ENCODE measurements at regions not wholly inside any gene's neighbourhood (a gene's known extent, or its start where the extent isn't known, plus 50 kb on each side); places are given as distances from the start of the nearest gene placed in this dataset.

DNA sequence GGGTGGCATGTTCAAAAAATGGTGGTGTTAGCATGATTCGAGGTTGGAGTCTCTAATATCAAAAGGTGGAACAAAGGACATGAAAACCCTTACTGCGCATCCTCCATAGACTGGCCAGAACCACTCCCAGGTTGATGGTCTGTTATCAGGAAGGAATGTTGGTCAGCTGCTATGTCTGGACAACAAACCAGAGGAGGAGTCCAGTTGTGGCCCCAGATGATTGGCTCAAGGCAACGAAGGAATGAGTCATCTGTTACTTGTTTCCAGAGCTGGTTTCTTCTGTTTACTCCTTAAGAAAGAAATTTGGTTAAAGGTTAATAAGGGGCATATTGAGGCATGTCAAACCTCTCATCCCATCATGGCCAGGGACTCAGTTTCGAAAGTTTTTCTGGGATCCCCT, 56.8 kb upstream of the GRIA4 start:
- TF ChIP-seq, protein P1, sequence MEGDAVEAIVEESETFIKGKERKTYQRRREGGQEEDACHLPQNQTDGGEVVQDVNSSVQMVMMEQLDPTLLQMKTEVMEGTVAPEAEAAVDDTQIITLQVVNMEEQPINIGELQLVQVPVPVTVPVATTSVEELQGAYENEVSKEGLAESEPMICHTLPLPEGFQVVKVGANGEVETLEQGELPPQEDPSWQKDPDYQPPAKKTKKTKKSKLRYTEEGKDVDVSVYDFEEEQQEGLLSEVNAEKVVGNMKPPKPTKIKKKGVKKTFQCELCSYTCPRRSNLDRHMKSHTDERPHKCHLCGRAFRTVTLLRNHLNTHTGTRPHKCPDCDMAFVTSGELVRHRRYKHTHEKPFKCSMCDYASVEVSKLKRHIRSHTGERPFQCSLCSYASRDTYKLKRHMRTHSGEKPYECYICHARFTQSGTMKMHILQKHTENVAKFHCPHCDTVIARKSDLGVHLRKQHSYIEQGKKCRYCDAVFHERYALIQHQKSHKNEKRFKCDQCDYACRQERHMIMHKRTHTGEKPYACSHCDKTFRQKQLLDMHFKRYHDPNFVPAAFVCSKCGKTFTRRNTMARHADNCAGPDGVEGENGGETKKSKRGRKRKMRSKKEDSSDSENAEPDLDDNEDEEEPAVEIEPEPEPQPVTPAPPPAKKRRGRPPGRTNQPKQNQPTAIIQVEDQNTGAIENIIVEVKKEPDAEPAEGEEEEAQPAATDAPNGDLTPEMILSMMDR (IDR thresholded peaks at IDR 0.05; ENCODE audit: low read depth, low read length): no peak
- peak; percentile 7 to 16 for DNase-seq (ENCODE audit: low read depth in 2 of 2)
- no peak overlapping the region for H3K4me3 ChIP-seq (replicated peaks in 1 of 2; ENCODE audit: low read depth in 2 of 2, low read length in 2 of 2)

DNA sequence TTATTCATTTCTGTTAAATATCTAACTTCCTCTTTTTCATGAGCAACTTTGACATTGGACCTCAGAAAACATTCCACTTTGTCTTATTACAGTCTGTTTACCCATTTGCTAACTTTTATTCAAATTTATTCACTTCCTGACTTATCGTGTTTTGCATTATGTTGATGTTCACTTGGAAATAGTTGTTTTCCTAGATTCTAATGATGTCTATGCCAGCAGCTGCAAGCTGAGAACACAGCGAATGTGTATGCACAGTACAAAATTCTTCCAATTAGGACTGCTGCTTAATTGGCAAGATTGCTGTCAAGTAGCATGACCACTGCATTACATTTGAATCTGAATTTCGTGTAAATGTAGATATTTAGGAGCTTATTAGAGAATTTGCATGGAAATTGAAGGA, 61.5 kb upstream of the GRIA4 start:
- no peak for DNase-seq (ENCODE audit: low read depth in 2 of 2)
- TF ChIP-seq, protein P1 (IDR thresholded peaks at IDR 0.05; ENCODE audit: low read depth, low read length): no peak
- H3K4me3 ChIP-seq (replicated peaks in 1 of 2; ENCODE audit: low read depth in 2 of 2, low read length in 2 of 2): no peak overlapping the region

DNA sequence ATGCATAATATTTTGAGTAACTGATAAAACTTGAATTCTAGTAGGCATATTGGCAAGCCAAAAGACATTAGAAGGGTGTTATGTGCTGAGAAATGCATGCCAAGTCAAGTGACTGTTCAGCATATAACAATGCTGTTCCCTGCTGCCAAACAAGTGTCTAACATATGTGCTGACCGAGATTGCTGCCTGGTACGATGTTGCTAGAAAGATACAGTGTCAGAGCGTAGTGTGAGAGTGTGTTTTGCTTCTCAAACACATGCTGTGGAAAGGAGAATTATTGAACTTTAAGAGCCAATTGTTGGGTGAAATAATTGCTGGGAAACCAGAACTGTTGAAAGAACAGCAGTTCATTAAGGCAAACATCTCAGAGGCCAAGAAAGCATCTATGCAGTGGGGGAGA, 71.3 kb upstream of the GRIA4 start:
- TF ChIP-seq, protein P1 (IDR thresholded peaks at IDR 0.05; ENCODE audit: low read depth, low read length): no peak
- peak in 1 of 2 donors; percentile 39 for DNase-seq (ENCODE audit: low read depth in 2 of 2)
- no peak overlapping the region for H3K4me3 ChIP-seq (replicated peaks in 1 of 2; ENCODE audit: low read depth in 2 of 2, low read length in 2 of 2)

DNA sequence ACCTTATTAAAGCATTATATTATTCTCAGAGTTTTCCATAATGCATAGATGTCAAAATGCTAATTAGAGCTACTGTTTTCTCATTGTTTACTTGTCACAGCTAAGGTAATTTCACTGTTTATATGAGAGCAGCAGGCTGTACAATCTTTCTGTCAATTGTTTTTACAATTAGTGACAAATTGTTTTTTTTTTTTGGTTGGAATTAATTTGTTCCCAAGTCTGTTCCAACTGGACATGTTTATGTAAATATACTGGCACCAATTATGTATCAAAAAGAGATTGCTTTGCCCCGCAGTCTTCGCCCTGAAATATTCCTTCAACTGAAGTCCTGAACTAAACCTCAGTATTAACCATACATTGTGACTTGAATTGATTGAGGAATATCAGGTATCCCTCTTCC, 72.3 kb upstream of the GRIA4 start:
- TF ChIP-seq, protein P1 (IDR thresholded peaks at IDR 0.05; ENCODE audit: low read depth, low read length): no peak
- no peak overlapping the region for H3K4me3 ChIP-seq (replicated peaks in 1 of 2; ENCODE audit: low read depth in 2 of 2, low read length in 2 of 2)
- DNase-seq (ENCODE audit: low read depth in 2 of 2): no peak

DNA sequence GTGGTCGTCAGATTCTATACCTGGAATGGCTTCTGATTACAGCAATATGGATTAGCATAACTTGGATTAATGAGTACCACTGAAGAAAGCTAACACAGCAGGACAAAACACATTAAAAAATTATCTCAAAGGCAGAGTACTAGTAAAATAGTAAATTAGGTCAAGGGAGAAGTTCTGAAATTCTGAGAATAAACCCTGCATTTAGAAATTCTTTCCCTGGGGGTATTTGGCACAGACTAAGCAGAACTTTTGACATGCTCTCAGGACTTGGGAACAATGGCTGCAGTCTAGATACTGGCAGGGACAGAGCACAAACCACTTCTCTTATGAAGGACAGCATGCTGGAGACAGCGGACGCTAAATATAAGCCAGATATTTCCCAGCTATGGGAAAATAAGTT, 85.6 kb upstream of the GRIA4 start:
- DNase-seq (ENCODE audit: low read depth in 2 of 2): no peak
- no peak overlapping the region for H3K4me3 ChIP-seq (replicated peaks in 1 of 2; ENCODE audit: low read depth in 2 of 2, low read length in 2 of 2)
- TF ChIP-seq, protein P1 (IDR thresholded peaks at IDR 0.05; ENCODE audit: low read depth, low read length): no peak

DNA sequence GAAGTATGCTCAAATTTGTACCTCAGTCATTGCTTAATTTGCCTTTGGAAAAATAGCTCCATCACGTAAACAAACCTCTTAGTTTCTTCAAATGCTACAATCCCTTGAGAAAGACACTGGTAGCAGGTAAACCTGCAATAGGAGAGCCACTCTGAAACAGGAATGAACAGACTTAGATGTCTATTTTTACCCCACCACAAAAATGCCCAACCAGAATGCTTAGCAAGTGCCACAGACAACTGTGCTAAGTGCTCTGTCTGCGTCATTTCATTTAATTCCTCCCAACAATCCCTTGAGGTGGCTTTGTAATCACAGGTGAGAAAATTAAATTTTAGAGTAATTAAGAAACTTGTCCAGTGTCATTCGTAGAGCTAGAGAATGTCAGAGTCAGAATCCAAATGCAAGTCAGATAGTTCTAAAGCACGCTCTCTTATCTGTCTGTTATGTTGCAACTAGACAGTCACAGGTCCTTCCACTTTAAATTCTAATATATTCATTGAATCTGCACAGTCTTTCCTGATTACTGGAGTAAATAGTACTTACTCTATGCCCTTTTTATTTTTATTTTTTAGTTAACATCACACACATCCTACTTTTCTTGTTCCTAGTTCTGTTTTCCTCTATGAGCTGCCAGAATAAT, 89.0 kb upstream of the GRIA4 start:
- H3K4me3 ChIP-seq (replicated peaks in 1 of 2; ENCODE audit: low read depth in 2 of 2, low read length in 2 of 2): no peak overlapping the region
- TF ChIP-seq, protein P1 (IDR thresholded peaks at IDR 0.05; ENCODE audit: low read depth, low read length): no peak
- DNase-seq (ENCODE audit: low read depth in 2 of 2): no peak

Data from cardiac fibroblast (primary cell).